SK-N-SH (cell line): ENCODE measurements at regions not wholly inside any gene's neighbourhood (a gene's known extent, or its start where the extent isn't known, plus 50 kb on each side); places are given as distances from the start of the nearest gene placed in this dataset.

Source experiments
- CTCF ChIP-seq: fragments of 200-600 bp; sonication (generic); IDR thresholded peaks from 2 replicates; pipeline ENCODE4 v1.6.1; 2017; ENCODE audit warnings: antibody characterized with exemption, mild to moderate bottlenecking, moderate library complexity
- ELF1 ChIP-seq: IDR thresholded peaks from 2 replicates; pipeline ENCODE4 v1.4.0; 2012
- EZH2phosphoT487 ChIP-seq: fragments of 200-600 bp; sonication (generic); IDR thresholded peaks from 2 replicates; pipeline ENCODE4 v1.6.1; 2017; ENCODE audit warnings: low read depth, mixed run types, mild to moderate bottlenecking, antibody characterized with exemption, moderate library complexity, borderline replicate concordance
- GATA2 ChIP-seq: sonication (generic); formaldehyde crosslinking; IDR thresholded peaks from 2 replicates; pipeline ENCODE4 v1.5.0; 2020; ENCODE audit warnings: mild to moderate bottlenecking, missing genetic modification reagents
- MEF2A ChIP-seq: IDR thresholded peaks from 2 replicates; pipeline ENCODE4 v1.4.0; 2012; ENCODE audit warnings: low read depth, borderline replicate concordance
- SMC3 ChIP-seq: IDR thresholded peaks from 2 replicates; pipeline ENCODE4 v1.6.1; 2012; ENCODE audit warnings: low read depth, low read length, improper control_type of control experiment
- YY1 ChIP-seq: IDR thresholded peaks from 2 replicates; pipeline ENCODE4 v1.4.0; 2012; ENCODE audit warnings: low read depth, mild to moderate bottlenecking

- no peak for TF ChIP-seq CTCF
- no peak for TF ChIP-seq SMC3
- no peak for TF ChIP-seq GATA2 (CRISPR knock-in tag)
- no peak for TF ChIP-seq YY1
- no peak for TF ChIP-seq EZH2phosphoT487
- TF ChIP-seq ELF1 = no peak
- no peak for TF ChIP-seq MEF2A
Observed at GRCh38 chr13:87944038-87944437, 272.9 kb downstream of the SLITRK5 start.
